SK-N-SH treated with all-trans-retinoic acid at 6 μM for 48 hours (cell line): ENCODE measurements at regions not wholly inside any gene's neighbourhood (a gene's known extent, or its start where the extent isn't known, plus 50 kb on each side); places are given as distances from the start of the nearest gene placed in this dataset.
A peak's percentile ranks its signal among the peaks of the same experiment; 100 is the strongest.

Experiments used
- ATAC-seq: fragments of 200-7000 bp; cut with Tn5 transposase; 3 replicates; pipeline ENCODE4 v1.9.1; 2020; ENCODE audit warnings: mild to moderate bottlenecking, moderate library complexity
- BACH2 ChIP-seq: fragments of 250-450 bp; sonication (Bioruptor Pico); IDR thresholded peaks from 2 replicates; pipeline ENCODE4 v1.9.0; 2021; ENCODE audit warnings: mild to moderate bottlenecking, borderline replicate concordance
- CREB5 ChIP-seq: fragments of 250-450 bp; sonication (Bioruptor Pico); IDR thresholded peaks from 2 replicates; pipeline ENCODE4 v1.5.1; 2020; ENCODE audit warnings: low read depth, mild to moderate bottlenecking, moderate library complexity
- CSDC2 ChIP-seq: fragments of 250-450 bp; sonication (Bioruptor Pico); IDR thresholded peaks from 2 replicates; pipeline ENCODE4 v1.5.0; 2020; ENCODE audit warnings: mild to moderate bottlenecking, moderate library complexity
- CSRNP3 ChIP-seq: fragments of 250-450 bp; sonication (Bioruptor Pico); IDR thresholded peaks from 2 replicates; pipeline ENCODE4 v1.5.1; 2021; ENCODE audit warnings: mild to moderate bottlenecking, moderate library complexity
- ESRRG ChIP-seq: fragments of 250-450 bp; sonication (Bioruptor Pico); IDR thresholded peaks from 2 replicates; pipeline ENCODE4 v1.6.1; 2021; ENCODE audit warnings: mild to moderate bottlenecking
- GLIS3 ChIP-seq: fragments of 250-450 bp; sonication (Bioruptor Pico); IDR thresholded peaks from 2 replicates; pipeline ENCODE4 v1.5.0; 2020; ENCODE audit warnings: mild to moderate bottlenecking, moderate library complexity
- ISL1 ChIP-seq: fragments of 250-450 bp; sonication (Bioruptor Pico); IDR thresholded peaks from 2 replicates; pipeline ENCODE4 v2.1.2; 2022; ENCODE audit warnings: mild to moderate bottlenecking, moderate library complexity
- OSR1 ChIP-seq: fragments of 250-450 bp; sonication (Bioruptor Pico); IDR thresholded peaks from 2 replicates; pipeline ENCODE4 v1.8.0; 2022; ENCODE audit warnings: moderate library complexity, mild to moderate bottlenecking, inconsistent platforms
- PATZ1 ChIP-seq: fragments of 250-450 bp; sonication (Bioruptor Pico); IDR thresholded peaks from 2 replicates; pipeline ENCODE4 v1.8.0; 2020; ENCODE audit warnings: mild to moderate bottlenecking, moderate library complexity, borderline replicate concordance
- POU6F1 ChIP-seq: fragments of 250-450 bp; sonication (Bioruptor Pico); IDR thresholded peaks from 2 replicates; pipeline ENCODE4 v1.8.0; 2021; ENCODE audit warnings: low read depth, mild to moderate bottlenecking, moderate library complexity, borderline replicate concordance
- PPARA ChIP-seq: fragments of 250-450 bp; sonication (Bioruptor Pico); IDR thresholded peaks from 2 replicates; pipeline ENCODE4 v1.5.0; 2020; ENCODE audit warnings: mild to moderate bottlenecking, borderline replicate concordance
- RARB ChIP-seq: fragments of 250-450 bp; sonication (Bioruptor Pico); IDR thresholded peaks from 2 replicates; pipeline ENCODE4 v1.8.0; 2021; ENCODE audit warnings: mild to moderate bottlenecking, moderate library complexity
- SNAI2 ChIP-seq: fragments of 250-450 bp; sonication (Bioruptor Pico); IDR thresholded peaks from 2 replicates; pipeline ENCODE4 v1.5.0; 2020; ENCODE audit warnings: mild to moderate bottlenecking, moderate library complexity
- TCF4 ChIP-seq: fragments of 250-450 bp; sonication (Bioruptor Pico); IDR thresholded peaks from 2 replicates; pipeline ENCODE4 v1.8.0; 2021; ENCODE audit warnings: mild to moderate bottlenecking, moderate library complexity, borderline replicate concordance
- TOX ChIP-seq: fragments of 250-450 bp; sonication (Bioruptor Pico); IDR thresholded peaks from 2 replicates; pipeline ENCODE4 v1.8.0; 2021; ENCODE audit warnings: mild to moderate bottlenecking, moderate library complexity, borderline replicate concordance
- TSHZ2 ChIP-seq: fragments of 250-450 bp; sonication (Bioruptor Pico); IDR thresholded peaks from 2 replicates; pipeline ENCODE4 v1.5.0; 2020; ENCODE audit warnings: mild to moderate bottlenecking, moderate library complexity
- ZC3H10 ChIP-seq: fragments of 250-450 bp; sonication (Bioruptor Pico); IDR thresholded peaks from 2 replicates; pipeline ENCODE4 v1.5.1; 2021; ENCODE audit warnings: mild to moderate bottlenecking, moderate library complexity
- ZFP3 ChIP-seq: fragments of 250-450 bp; sonication (Bioruptor Pico); IDR thresholded peaks from 2 replicates; pipeline ENCODE4 v1.5.0; 2020; ENCODE audit warnings: mild to moderate bottlenecking, moderate library complexity
- ZFP30 ChIP-seq: fragments of 450-650 bp; formaldehyde crosslinking; IDR thresholded peaks from 2 replicates; pipeline ENCODE4 v1.5.0; 2022; ENCODE audit warnings: mild to moderate bottlenecking, moderate library complexity
- ZNF565 ChIP-seq: fragments of 450-650 bp; formaldehyde crosslinking; conservative IDR thresholded peaks from 2 replicates; pipeline ENCODE4 v1.5.0; 2020; ENCODE audit warnings: low read depth, mild to moderate bottlenecking, moderate library complexity
- ZNF70 ChIP-seq: fragments of 450-650 bp; formaldehyde crosslinking; IDR thresholded peaks from 2 replicates; pipeline ENCODE4 v1.5.0; 2020; ENCODE audit warnings: mild to moderate bottlenecking, moderate library complexity
- ZNF8 ChIP-seq: fragments of 450-650 bp; formaldehyde crosslinking; IDR thresholded peaks from 2 replicates; pipeline ENCODE4 v1.5.0; 2020; ENCODE audit warnings: mild to moderate bottlenecking, moderate library complexity

GRCh38 chr9:94166236-94166975, 82.1 kb downstream of the PTPDC1 start:
- TF ChIP-seq ZC3H10 (CRISPR knock-in tag) (no peak), ZNF565 (CRISPR knock-in tag) (no peak), TSHZ2 (no peak), BACH2 (CRISPR knock-in tag) (0 out of 2 replicates have a peak, but pooled peaks have one; percentile 54), CSDC2 (peak; percentile 47; the same call in 1 of the 2 replicates), ZFP3 (no peak), CREB5 (no peak), ISL1 (CRISPR knock-in tag) (no peak), PATZ1 (peak; percentile 83; the same call in 1 of the 2 replicates), ZFP30 (CRISPR knock-in tag) (no peak), TOX (CRISPR knock-in tag) (no peak), ESRRG (CRISPR knock-in tag) (no peak), OSR1 (CRISPR knock-in tag) (no peak), CSRNP3 (no peak), ZNF70 (no peak), RARB (CRISPR knock-in tag) (no peak), TCF4 (CRISPR knock-in tag) (no peak)

GRCh38 chr9:94166976-94167346, 82.7 kb downstream of the PTPDC1 start:
- TF ChIP-seq ZNF70 (no peak), GLIS3 (peak; percentile 40; the same call in 1 of the 2 replicates)
- peak; percentile 41 for ATAC-seq

More at GRCh38 chr9:94166236-94166975, 82.1 kb downstream of the PTPDC1 start:
- ATAC-seq, result peak; percentile 73

- no peak for ATAC-seq
- TF ChIP-seq ZNF70, result no peak
- no peak for TF ChIP-seq TOX (CRISPR knock-in tag)
- no peak for TF ChIP-seq OSR1 (CRISPR knock-in tag)
- no peak for TF ChIP-seq PPARA (CRISPR knock-in tag)
- TF ChIP-seq GLIS3, result no peak
- no peak for TF ChIP-seq ZNF565 (CRISPR knock-in tag)
- TF ChIP-seq SNAI2 (CRISPR knock-in tag), result no peak
- no peak for TF ChIP-seq ESRRG (CRISPR knock-in tag)
- no peak for TF ChIP-seq ZFP30 (CRISPR knock-in tag)
- TF ChIP-seq TCF4 (CRISPR knock-in tag), result no peak
- no peak for TF ChIP-seq CREB5
- no peak for TF ChIP-seq POU6F1 (CRISPR knock-in tag)
- no peak for TF ChIP-seq ZNF8
- TF ChIP-seq CSRNP3, result no peak
- no peak for TF ChIP-seq ISL1 (CRISPR knock-in tag)
- no peak for TF ChIP-seq BACH2 (CRISPR knock-in tag)
Measured at GRCh38 chr9:94167376-94167890, 83.2 kb downstream of the PTPDC1 start.
